ENCODE measurements at regions not wholly inside any gene's neighbourhood (a gene's known extent, or its start where the extent isn't known, plus 50 kb on each side); places are given as distances from the start of the nearest gene placed in this dataset.
"Not testable (repeated sequence)": the region's sequence is repeated elsewhere in the genome, so short reads cannot be mapped to it uniquely, and the experiment has no call there.

GRCh38 chr3:150327678-150328653 lies 80.1 kb upstream of the TSC22D2 start:
- DNase-seq: no peak

- no peak for DNase-seq
Measured at GRCh38 chr3:150324788-150325187, 83.3 kb upstream of the TSC22D2 start.

DNA sequence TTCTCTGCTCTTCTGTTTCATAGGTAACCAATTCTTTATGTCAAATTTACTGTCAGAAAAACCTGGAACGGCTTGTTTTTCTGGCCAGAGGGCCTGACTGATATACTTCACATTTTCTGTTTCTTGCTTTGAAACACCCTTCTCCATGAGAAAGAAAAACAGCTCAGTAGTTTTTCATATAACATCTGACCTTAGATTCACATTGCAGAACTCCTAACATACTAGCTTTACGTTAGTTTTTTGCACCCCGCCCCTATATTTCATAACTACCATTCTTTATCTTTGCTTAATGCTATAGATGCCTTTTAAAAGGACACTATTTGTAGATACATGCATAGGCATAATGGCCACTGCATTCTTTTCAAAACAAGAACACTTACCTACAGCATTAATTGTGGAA lies 83.9 kb upstream of the TSC22D2 start:
- no peak for DNase-seq

DNA sequence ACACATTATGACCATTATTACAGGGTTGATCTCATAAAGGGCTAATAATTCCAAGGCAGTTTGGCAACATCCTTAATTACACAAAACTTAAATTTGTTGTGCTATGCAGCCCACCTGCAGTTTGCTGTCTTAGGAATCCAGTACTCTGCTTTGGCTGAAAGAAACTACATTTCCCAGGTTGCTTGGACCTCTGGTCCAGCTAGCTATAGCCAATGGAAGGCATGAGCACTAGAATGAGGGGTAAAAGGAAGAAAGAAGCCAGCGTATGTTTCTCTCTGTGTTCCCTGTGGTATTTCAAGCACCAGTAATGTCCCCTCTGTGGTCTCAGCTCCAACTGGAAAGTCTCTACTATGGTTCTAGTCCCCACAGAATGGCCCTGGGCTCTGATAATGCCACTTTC lies 84.3 kb upstream of the TSC22D2 start:
- no peak for DNase-seq

- not testable (repeated sequence) for DNase-seq
Measured at GRCh38 chr3:150323091-150323490, 85.0 kb upstream of the TSC22D2 start.

DNA sequence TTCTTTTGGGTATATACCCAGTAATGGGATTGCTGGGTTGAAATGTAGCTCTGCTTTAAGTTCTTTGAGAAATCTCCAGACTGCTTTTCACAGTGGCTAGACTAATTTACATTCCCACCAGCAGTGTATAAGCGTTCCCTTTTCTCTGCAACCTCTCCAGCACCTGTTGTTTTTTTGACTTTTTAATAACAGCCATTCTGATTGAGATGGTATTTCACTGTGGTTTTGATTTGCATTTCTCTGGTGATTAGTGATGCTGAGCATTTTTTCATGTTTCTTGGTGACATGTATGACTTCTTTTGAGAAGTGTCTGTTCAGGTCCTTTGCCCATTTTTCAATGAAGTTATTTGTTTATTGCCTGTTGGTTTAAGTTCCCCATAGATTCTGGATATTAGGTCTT lies 87.1 kb upstream of the TSC22D2 start:
- not testable (repeated sequence) for DNase-seq

- peak; percentile 41 for DNase-seq
Measured at GRCh38 chr3:150319900-150320299, 88.2 kb upstream of the TSC22D2 start.

DNA sequence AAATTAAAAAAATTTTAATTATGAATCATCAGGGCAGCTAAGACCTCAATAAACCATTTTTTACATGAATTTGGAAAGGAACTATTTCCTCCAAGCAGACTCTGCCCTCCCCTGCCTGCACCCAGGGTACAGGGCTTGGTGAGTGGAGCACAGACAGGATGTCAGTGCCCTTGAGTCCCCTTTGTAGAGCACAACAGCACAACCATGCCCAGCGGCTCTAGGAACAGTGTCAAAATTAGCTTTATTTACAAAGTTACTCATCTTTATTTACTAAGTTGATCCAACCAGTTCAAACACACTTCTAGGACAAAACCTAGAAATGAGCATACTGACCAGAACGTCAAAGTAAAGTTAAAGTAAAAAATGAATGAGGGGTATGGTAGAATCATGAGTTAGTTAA lies 90.6 kb upstream of the TSC22D2 start:
- DNase-seq: no peak

DNA sequence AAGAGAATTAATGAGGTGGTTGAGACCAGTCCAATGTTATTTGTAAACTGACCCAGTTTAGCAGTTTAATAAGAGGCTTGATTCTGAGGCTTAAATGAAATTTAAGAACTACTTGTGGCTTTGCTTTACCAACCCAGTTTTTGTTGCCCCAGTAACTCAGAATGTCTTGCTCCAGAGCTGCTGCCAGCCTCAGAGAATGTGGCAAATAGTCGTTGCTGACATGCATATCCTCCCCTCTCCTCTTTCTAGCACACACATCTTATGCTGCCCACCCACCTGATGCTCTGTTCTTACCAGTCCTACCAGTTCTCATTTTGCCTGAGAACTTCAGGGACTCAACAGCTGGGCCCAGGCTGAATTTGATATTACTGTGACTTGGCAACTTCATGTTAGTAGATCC lies 92.4 kb upstream of the TSC22D2 start:
- no peak for DNase-seq

DNA sequence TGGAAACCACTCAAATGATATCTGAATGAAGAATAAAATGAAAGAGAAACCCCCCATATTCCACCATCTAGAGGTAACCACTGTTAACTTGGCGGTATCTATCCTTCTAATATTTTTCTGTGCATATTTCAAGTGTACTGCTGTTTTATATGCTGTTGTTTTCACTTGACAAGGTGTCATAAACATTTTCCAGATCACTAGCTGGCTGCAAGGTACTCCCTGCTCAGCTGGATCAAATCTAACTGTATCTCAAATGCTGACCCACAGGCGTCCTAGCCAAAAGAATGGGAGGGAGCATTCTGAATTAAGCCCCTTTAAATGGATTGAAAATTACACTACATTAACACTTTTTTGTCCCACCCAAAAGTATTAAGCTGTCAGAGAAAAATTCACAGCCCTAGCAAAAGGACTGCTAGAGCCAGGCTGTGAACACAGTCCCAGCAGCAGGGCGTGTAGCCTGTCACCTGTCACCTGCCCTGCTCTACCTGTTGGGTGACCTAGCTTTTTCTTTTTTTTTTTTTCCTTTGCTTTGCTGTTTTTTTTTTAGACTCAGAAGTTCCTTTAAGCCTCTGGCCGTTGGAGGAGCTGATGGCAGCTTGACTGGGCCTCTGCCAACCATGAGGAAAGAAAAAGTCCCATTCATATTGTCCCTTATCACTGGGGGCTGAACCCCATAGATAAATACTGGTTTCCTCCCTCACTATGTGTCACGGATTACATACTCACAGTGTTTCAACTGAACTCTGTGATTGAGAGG lies 93.7 kb upstream of the TSC22D2 start:
- no peak for DNase-seq

DNA sequence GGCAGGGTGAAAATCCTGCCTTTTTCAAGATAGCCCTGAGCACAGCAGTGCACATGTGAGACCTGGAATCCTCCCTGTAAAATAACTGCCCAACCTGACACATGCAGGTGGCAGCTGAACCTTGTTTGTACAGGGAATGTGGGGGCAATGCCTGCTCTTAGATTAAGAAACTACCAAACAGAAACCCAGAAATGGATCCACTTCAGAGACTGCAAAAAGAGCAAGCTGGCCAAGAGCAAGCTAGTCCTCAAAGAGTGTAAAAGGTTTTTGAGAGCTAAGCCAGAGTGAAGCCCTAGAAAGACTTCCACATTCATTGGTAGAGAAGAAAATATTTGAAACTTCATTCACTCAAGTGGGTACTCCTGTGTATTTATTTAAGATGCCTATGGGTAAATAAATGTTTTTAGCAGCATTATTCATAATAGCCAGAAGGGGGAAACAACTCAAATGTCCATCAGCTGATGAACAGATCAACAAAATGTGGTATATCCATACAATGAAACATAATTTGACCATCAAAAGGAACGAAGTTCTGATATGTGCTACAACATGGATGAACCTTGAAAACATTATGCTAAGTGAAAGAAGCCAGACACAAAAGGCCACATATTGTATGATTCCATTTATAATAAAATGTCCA lies 96.0 kb upstream of the TSC22D2 start:
- no peak for DNase-seq

GRCh38 chr3:150311156-150311555 lies 96.9 kb upstream of the TSC22D2 start:
- DNase-seq: no peak

- DNase-seq: no peak
Measured at GRCh38 chr3:150309557-150309956, 98.5 kb upstream of the TSC22D2 start.

DNA sequence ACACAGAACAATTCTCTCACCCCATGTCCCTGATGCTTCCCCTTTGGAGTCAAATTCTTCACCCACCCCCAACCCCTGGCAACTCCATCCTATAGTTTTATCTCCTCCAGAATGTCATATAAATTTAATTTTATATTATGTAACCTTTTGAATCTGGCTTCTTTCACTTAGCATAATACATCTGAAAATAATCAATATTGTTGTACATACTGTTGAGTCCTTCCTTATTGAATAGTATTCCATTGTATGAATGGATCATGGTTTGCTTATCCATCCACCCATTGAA lies 98.9 kb upstream of the TSC22D2 start:
- no peak for DNase-seq

DNA sequence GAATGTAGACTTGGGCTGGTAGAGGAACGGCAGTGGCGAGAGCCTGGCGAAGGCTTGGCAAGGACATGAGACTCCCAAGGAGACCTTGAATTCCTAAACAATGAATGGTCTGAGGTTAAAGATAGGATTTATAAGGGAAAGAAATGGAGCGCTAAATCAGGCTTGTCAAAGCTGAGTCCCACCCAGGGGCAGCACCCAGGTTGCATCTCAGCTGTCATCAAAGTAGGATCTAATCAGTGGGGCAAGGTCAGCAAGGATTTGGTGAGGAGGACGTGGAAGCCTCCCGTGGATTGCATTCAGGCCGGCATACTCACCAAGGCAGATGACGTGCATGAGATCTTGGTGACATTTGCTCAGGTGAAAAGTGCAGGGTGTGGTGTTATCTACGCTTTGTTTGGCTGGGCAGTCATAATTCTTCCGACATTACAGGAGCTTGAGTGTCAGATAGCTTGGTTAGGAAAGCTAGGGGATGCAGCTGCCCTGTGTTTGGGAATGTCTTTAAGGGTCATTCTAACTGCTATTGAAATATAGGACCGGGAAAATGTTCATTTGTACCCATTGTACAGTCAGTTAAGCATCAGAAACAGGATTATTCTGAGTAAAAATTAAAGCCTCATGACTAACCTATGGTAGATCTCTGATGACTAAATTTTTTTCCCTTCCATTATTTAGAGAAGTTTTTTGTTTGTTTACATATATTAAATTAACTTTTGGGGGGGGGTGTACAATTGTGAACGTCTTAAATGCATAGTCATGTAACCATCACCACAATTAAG lies 99.4 kb upstream of the TSC22D2 start:
- DNase-seq: no peak

DNA sequence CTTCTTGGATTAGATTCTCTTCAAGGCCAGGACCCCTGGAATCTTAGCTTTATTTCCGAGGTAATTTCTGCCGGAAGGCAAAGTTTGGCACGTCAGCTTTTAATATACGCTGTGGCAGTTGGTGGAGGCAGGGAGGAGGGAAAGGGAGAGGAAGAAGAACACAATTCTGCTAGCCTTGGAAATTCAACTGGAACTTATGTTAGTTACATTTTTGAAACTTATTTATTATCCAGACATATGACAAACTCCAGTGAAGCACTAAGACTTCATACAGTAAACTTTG lies 100.1 kb upstream of the TSC22D2 start:
- no peak for DNase-seq

GRCh38 chr3:150307311-150308036 lies 100.6 kb upstream of the TSC22D2 start:
- DNase-seq: no peak

GRCh38 chr3:150306906-150307305 lies 101.2 kb upstream of the TSC22D2 start:
- DNase-seq: no peak

DNA sequence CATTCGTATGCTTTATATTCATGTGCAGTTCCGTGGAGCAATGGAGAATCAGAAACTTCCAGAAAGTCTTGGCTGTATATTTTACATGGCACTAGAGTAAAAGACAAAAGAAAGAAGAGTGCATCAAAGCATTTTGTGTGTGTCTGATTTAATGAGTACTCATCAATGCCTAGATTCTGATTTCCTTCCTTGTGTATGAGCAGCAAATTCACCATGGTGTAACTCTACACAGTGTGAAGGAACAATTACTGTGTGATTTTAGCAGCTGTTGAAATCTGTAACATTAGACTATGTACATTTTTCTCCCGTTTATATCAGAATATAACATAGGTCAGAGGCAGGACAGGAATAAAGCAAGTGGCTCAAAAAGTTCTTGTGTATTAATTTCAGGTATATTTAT lies 102.0 kb upstream of the TSC22D2 start:
- no peak for DNase-seq

DNA sequence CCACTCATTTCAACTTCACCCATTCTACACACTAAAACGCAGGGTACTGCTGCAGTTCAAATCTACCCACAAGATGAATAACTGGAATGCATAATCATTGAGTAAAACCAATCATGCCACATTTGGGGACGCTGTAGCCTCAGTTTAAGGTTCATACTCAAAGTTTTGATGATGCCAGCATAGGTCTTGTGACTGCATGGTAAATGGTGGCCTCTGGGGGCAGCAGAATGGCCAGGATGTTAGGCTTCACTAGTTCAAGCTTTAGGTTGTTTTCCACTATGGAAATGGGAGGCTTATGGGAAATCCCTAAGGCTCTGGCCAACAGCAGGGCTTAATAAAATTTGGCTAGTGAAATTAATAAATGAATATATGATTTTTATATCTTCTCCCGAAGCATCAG lies 104.3 kb upstream of the TSC22D2 start:
- DNase-seq: no peak

- DNase-seq: no peak
Measured at GRCh38 chr3:150302246-150302645, 105.9 kb upstream of the TSC22D2 start.

GRCh38 chr3:150300852-150301517 lies 107.1 kb upstream of the TSC22D2 start:
- DNase-seq: no peak

Measured in T1000 (cell line).